A549 (cell line): ENCODE measurements at regions not wholly inside any gene's neighbourhood (a gene's known extent, or its start where the extent isn't known, plus 50 kb on each side); places are given as distances from the start of the nearest gene placed in this dataset.

Experiments
- ATAC-seq, 2 experiments: fragments of 200-7000 bp in 1 of 2; fragments of >200 bp in 1 of 2; cut with Nextera tagmentation in 1 of 2; cut with Tn5 transposase in 1 of 2; 3 replicates each; pipeline versions ENCODE4 v1.8.0 to v1.9.1; 2018 to 2020; ENCODE audit warnings: mild to moderate bottlenecking in 1 of 2, moderate library complexity in 1 of 2
- CTCF ChIA-PET: fragments of 300-600 bp; sonication (Branson Sonifier 250); formaldehyde crosslinking; extraction: SDS; loops from one replicate; lab custom pipeline; 2021; ENCODE audit warnings: antibody characterized with exemption, inconsistent platforms; lab: Yijun Ruan, JAX
- POLR2A ChIA-PET: fragments of 350-600 bp; formaldehyde crosslinking; extraction: SDS; loops from one replicate; lab custom pipeline; 2021; ENCODE audit warnings: antibody characterized with exemption, inconsistent platforms; lab: Yijun Ruan, JAX
- DNase-seq, 2 experiments: peaks; one replicate each; pipeline versions ENCODE4 v3.0.0 to v3.0.0-alpha.2; 2011 to 2016; ENCODE audit warnings: low read depth in 1 of 2, low spot score in 1 of 2
- FAIRE-seq: peaks from 2 replicates; lab custom pipeline; 2011; peaks lifted over from hg19 to GRCh38; lab: Jason Lieb, UNC
- H3K27ac ChIP-seq, 2 experiments: fragments of >200 bp; sonication (Bioruptor Twin); formaldehyde crosslinking; 3 replicates each; pipeline ENCODE4 v1.5.1; 2016 to 2017
- H3K4me1 ChIP-seq: fragments of >200 bp; sonication (Bioruptor Twin); formaldehyde crosslinking; 3 replicates; pipeline ENCODE4 v1.6.1; 2016
- H3K4me2 ChIP-seq: fragments of >200 bp; sonication (Bioruptor Twin); formaldehyde crosslinking; 3 replicates; pipeline ENCODE4 v1.6.1; 2016
- H3K4me3 ChIP-seq: fragments of >200 bp; sonication (Bioruptor Twin); formaldehyde crosslinking; 3 replicates; pipeline ENCODE4 v1.5.1; 2016
- H3K9me3 ChIP-seq: fragments of >200 bp; sonication (Bioruptor Twin); formaldehyde crosslinking; 3 replicates; pipeline ENCODE4 v1.6.1; 2016
- BCL3 ChIP-seq: fragments of >200 bp; sonication (Bioruptor Twin); formaldehyde crosslinking; IDR thresholded peaks from 3 replicates; pipeline ENCODE4 v1.6.1; 2016
- CBX2 ChIP-seq: fragments of 200-600 bp; sonication (generic); IDR thresholded peaks from 2 replicates; pipeline ENCODE4 v1.6.1; 2016; ENCODE audit warnings: low read depth, mild to moderate bottlenecking, borderline replicate concordance
- EHMT2 ChIP-seq: fragments of 200-600 bp; sonication (generic); IDR thresholded peaks from 2 replicates; pipeline ENCODE4 v1.6.1; 2016; ENCODE audit warnings: antibody characterized with exemption, low read depth, mild to moderate bottlenecking, moderate library complexity
- ESRRA ChIP-seq: fragments of 150-350 bp; IDR thresholded peaks from 2 replicates; pipeline ENCODE4 v1.6.1; 2014; ENCODE audit warnings: mild to moderate bottlenecking, low read length, borderline replicate concordance
- FOXS1 ChIP-seq: fragments of 250-450 bp; sonication (Bioruptor Pico); IDR thresholded peaks from 2 replicates; pipeline ENCODE4 v1.5.0; 2020; ENCODE audit warnings: mild to moderate bottlenecking, moderate library complexity
- HMGXB4 ChIP-seq: fragments of 250-450 bp; sonication (Bioruptor Pico); IDR thresholded peaks from 2 replicates; pipeline ENCODE4 v1.5.0; 2021; ENCODE audit warnings: mild to moderate bottlenecking, moderate library complexity, borderline replicate concordance
- HOXA7 ChIP-seq: fragments of 250-450 bp; sonication (Bioruptor Pico); IDR thresholded peaks from 2 replicates; pipeline ENCODE4 v1.5.0; 2020; ENCODE audit warnings: mild to moderate bottlenecking, moderate library complexity
- HOXB13 ChIP-seq: fragments of 250-450 bp; sonication (Bioruptor Pico); IDR thresholded peaks from 2 replicates; pipeline ENCODE4 v1.5.0; 2020; ENCODE audit warnings: low read depth, mild to moderate bottlenecking, moderate library complexity
- HOXB5 ChIP-seq: fragments of 250-450 bp; sonication (Bioruptor Pico); IDR thresholded peaks from 2 replicates; pipeline ENCODE4 v1.5.0; 2020; ENCODE audit warnings: mild to moderate bottlenecking, moderate library complexity
- MAFK ChIP-seq: fragments of 450-650 bp; IDR thresholded peaks from 2 replicates; pipeline ENCODE4 v1.6.1; 2014; ENCODE audit not compliant: partially characterized antibody
- NPAS2 ChIP-seq: fragments of 250-450 bp; sonication (Bioruptor Pico); IDR thresholded peaks from 2 replicates; pipeline ENCODE4 v1.8.0; 2022; ENCODE audit warnings: mild to moderate bottlenecking, moderate library complexity, borderline replicate concordance
- PHF8 ChIP-seq: fragments of 200-600 bp; sonication (generic); IDR thresholded peaks from 2 replicates; pipeline ENCODE4 v1.6.1; 2016; ENCODE audit warnings: low read depth, mild to moderate bottlenecking, antibody characterized with exemption, moderate library complexity, borderline replicate concordance
- POLR2AphosphoS2 ChIP-seq: conservative IDR thresholded peaks from 2 replicates; pipeline ENCODE4 v1.6.1; 2012; ENCODE audit warnings: low read length, improper control_type of control experiment, inconsistent platforms
- RARB ChIP-seq: fragments of 250-450 bp; sonication (Bioruptor Pico); IDR thresholded peaks from 2 replicates; pipeline ENCODE4 v1.8.0; 2021; ENCODE audit warnings: mild to moderate bottlenecking, moderate library complexity
- RCOR1 ChIP-seq: fragments of 150-350 bp; IDR thresholded peaks from 2 replicates; pipeline ENCODE4 v1.6.1; 2014; ENCODE audit warnings: antibody characterized with exemption, low read length, low read depth
- TFCP2L1 ChIP-seq: fragments of 250-450 bp; sonication (Bioruptor Pico); IDR thresholded peaks from 2 replicates; pipeline ENCODE4 v1.5.0; 2021; ENCODE audit warnings: mild to moderate bottlenecking
- USF2 ChIP-seq: fragments of 450-650 bp; IDR thresholded peaks from 2 replicates; pipeline ENCODE4 v1.6.1; 2014; ENCODE audit warnings: antibody characterized with exemption
- ZC3H11A ChIP-seq: fragments of 450-650 bp; IDR thresholded peaks from 2 replicates; pipeline ENCODE4 v1.6.1; 2014; ENCODE audit warnings: antibody characterized with exemption, mild to moderate bottlenecking
- WGBS: methylation state at CpG from one replicate; pipeline ENCODE4 v1.1.6; 2017; ENCODE audit errors: missing lambda C conversion rate; 5-methylcytosine and 5-hydroxymethylcytosine counted together
- TF ChIP-seq, protein P1 (sequence below): fragments of 200-600 bp; sonication (generic); IDR thresholded peaks from 2 replicates; pipeline ENCODE4 v1.6.1; 2016; ENCODE audit warnings: antibody characterized with exemption, mild to moderate bottlenecking, moderate library complexity
- TF ChIP-seq, protein P2 (sequence below): fragments of >200 bp; sonication (Bioruptor Twin); formaldehyde crosslinking; IDR thresholded peaks from 3 replicates; pipeline ENCODE4 v1.5.1; 2016

DNA sequence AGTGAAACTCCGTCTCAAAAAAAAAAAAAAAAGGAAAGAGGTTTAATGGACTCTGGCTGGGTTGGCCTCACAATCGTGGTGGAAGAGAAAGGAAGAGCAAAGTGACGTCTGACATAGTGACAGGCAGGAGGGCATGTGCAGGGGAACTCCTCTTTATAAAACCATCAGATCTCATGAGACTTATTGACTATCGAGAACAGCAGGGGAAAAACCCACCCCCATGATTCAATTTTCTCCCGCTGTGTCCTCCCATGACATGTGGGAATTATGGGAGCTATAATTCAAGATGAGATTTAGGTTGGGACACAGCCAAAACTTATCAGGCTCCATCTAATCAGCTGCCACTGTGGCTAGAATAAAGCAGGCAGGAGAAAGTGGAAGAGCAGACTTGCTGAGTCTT, 610.4 kb upstream of the NUDT12 start:
- ATAC-seq = no peak
- no peak for DNase-seq
- no peaks in the 10 kb centered on the region for H3K9me3 ChIP-seq
- H3K4me2 ChIP-seq = no peak overlapping the region
- TF ChIP-seq USF2 (no peak), RARB (CRISPR knock-in tag) (no peak), BCL3 (no peak), ESRRA (no peak), TFCP2L1 (CRISPR knock-in tag) (no peak), HOXB5 (CRISPR knock-in tag) (no peak), ZC3H11A (no peak), POLR2AphosphoS2 (no peak), FOXS1 (no peak), CBX2 (no peak), HMGXB4 (CRISPR knock-in tag) (no peak), HOXA7 (no peak), RCOR1 (no peak), PHF8 (no peak), EHMT2 (no peak), MAFK (no peak), HOXB13 (CRISPR knock-in tag) (no peak), NPAS2 (no peak)
- TF ChIP-seq, protein P1, sequence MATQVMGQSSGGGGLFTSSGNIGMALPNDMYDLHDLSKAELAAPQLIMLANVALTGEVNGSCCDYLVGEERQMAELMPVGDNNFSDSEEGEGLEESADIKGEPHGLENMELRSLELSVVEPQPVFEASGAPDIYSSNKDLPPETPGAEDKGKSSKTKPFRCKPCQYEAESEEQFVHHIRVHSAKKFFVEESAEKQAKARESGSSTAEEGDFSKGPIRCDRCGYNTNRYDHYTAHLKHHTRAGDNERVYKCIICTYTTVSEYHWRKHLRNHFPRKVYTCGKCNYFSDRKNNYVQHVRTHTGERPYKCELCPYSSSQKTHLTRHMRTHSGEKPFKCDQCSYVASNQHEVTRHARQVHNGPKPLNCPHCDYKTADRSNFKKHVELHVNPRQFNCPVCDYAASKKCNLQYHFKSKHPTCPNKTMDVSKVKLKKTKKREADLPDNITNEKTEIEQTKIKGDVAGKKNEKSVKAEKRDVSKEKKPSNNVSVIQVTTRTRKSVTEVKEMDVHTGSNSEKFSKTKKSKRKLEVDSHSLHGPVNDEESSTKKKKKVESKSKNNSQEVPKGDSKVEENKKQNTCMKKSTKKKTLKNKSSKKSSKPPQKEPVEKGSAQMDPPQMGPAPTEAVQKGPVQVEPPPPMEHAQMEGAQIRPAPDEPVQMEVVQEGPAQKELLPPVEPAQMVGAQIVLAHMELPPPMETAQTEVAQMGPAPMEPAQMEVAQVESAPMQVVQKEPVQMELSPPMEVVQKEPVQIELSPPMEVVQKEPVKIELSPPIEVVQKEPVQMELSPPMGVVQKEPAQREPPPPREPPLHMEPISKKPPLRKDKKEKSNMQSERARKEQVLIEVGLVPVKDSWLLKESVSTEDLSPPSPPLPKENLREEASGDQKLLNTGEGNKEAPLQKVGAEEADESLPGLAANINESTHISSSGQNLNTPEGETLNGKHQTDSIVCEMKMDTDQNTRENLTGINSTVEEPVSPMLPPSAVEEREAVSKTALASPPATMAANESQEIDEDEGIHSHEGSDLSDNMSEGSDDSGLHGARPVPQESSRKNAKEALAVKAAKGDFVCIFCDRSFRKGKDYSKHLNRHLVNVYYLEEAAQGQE = no peak
- TF ChIP-seq, protein P2, sequence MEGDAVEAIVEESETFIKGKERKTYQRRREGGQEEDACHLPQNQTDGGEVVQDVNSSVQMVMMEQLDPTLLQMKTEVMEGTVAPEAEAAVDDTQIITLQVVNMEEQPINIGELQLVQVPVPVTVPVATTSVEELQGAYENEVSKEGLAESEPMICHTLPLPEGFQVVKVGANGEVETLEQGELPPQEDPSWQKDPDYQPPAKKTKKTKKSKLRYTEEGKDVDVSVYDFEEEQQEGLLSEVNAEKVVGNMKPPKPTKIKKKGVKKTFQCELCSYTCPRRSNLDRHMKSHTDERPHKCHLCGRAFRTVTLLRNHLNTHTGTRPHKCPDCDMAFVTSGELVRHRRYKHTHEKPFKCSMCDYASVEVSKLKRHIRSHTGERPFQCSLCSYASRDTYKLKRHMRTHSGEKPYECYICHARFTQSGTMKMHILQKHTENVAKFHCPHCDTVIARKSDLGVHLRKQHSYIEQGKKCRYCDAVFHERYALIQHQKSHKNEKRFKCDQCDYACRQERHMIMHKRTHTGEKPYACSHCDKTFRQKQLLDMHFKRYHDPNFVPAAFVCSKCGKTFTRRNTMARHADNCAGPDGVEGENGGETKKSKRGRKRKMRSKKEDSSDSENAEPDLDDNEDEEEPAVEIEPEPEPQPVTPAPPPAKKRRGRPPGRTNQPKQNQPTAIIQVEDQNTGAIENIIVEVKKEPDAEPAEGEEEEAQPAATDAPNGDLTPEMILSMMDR = no peak
- no peaks in the 10 kb centered on the region for H3K4me1 ChIP-seq
- ChIA-PET CTCF (no interaction called here), POLR2A (no interaction called here)
- WGBS = 48% methylated on average over 5 of the region's 5 CpGs
- no peak overlapping the region for H3K4me3 ChIP-seq
- no peak overlapping the region for H3K27ac ChIP-seq
- FAIRE-seq = no peak
